Fibroblast of peridontal ligament (primary cell): ENCODE measurements at regions not wholly inside any gene's neighbourhood (a gene's known extent, or its start where the extent isn't known, plus 50 kb on each side); places are given as distances from the start of the nearest gene placed in this dataset.
"Not testable (repeated sequence)": the region's sequence is repeated elsewhere in the genome, so short reads cannot be mapped to it uniquely, and the experiment has no call there.

ENCODE experiments used
- DNase-seq: peaks from one replicate; pipeline ENCODE4 v3.0.0-alpha.2; 2010; ENCODE audit errors: extremely low read depth

DNA sequence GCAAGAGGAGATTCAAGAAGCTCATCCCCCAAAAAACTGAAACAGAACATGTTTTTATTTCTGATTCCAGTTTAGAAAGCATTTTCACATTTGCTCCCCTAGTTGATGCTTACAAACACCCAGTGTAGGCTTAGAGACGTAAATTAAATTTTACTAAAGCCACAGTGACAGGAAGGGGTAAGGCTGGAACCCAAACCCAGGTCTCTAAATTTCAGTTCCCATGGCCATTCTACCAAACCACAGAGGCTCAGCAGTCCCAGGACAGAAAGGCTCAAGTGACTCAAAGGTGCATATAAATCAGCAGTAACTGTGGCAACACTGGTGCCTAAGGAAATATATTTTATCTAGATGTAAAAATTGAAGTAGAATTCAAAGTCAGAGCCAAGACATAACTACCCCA is 128.7 kb downstream of the CEP120 start:
- DNase-seq = no peak

DNA sequence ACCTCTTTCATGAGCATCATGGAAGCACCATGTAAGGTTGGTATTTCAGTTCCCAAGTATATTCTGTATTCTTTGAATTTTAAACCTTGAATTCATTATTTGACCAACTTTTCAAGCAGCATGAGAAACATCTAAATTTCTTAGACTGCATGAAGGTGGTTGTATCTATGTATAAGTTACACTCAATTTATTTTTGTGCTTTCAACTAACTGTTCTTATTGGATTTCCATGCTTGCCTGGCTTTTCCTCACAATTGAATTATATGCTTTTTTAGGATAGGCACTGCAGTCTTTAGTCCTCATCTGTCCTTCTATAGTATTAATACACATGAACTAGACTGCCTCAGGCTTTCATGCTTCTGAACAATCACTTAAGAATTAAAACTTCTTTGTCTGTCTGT is 134.0 kb downstream of the CEP120 start:
- DNase-seq = no peak

DNA sequence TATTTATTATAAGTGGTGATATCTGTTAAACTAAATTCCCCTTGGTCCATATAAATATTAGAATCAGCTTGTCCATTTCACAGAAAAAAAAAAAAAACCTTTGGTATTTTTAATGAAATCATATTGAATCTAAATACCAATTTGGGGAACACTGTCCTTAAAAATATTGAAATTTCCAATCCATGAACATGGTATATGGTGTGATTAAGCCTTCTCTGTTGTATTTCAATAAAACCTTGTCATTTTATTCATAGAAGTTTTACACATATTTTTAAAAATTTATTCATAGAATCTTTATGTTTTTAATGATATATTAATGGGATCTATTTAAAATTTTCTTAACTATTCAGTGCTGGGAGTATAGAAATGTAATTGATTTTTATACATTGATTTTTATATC is 135.3 kb downstream of the CEP120 start:
- DNase-seq = no peak

DNA sequence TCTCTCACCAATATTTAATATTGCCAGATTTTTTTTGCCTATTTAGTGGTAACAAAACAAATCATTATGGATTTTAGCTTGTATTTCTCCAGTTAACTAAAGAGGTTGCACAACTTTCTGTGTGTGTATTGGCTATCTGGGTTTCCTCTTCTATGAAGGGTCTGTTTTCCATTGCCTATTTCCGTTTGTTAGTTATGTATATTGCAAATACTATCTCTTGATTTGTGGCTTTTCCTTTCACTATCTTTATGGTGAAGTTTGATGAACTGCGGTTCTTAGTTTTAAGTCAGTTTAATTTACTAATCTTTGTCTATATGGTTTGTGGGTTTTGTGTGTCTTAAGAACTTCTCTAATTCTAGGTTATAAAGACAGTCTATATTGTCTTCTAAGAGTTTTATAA is 136.3 kb downstream of the CEP120 start:
- no peak for DNase-seq

DNA sequence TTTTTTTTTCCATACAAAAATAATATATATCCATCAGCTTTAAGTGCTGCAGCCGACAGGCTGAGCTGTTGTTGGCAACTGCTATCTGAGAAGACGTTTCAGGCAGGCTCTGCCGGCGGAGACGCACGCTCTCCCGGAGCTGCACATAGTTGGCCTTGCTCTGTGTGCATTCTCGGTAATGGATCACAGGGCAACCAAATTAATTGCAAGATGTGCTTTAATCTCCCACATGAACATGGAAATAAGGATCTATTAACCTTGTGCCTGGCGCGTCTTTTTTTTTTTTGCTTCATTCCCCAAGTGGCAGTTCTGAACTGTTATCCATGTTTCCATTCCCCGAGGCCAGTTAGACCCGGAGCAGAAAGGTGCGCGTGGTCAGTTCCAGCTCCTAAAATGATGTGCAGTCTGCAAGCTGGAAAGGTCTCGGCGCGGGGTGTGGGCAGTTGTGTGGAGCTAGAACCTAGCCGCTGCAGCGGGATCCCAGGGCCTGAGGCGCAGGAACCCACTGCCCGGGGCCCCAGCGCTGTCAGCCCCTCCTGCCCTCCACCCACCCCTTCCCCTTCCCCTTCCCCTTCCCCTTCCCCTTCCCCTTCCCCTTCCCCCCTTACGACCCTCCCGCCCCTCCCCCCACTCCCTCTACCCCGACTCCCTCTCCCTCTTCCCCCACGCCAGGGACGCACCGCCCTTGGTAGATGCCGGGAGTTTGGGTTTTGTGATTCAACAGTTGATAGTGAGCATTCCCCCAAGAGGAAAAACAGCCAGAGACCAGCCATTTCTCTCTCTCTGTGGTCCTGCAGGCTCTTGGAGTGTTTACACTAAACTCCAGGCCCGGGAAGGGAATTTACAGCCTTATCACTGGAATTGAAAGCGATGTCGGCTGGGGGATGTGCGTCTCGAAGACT is 137.8 kb downstream of the CEP120 start:
- DNase-seq = peak; percentile 48

DNA sequence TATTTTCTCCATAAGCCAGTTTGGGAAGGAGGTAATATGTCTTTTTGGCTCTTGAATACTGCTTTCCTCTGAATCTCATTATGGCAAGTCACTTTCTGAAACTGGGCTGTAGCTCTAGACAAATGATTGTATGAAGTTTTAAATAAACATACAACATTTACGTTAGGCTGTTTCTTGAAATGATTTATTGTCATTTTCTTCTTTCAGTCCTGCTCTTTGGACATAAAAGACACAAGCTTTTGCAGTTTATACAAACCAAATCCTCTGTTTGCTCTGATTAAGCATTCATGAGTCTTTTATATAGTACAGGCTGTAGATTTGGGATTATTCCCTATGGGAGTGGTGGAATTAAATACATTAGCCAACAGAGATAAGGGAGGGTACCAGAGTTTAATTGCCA is 139.7 kb downstream of the CEP120 start:
- no peak for DNase-seq

DNA sequence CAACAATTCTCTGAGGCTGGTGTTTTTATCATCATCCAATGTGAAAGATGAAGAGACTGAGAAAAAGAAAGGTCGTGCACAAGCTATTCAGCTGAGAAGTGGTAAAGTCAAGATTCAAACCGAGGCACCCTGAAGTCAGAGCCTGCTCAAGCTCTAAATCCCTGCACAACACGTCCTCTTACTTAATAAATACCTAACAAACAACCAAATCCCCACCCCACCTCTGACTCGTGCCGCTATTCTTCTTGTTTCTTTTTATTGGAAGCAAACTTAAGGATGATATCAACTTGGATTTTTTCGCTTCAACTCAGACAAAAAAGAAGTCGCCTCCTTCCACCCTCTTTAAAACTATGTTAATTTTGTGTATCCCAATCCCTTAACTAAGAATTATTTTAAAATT is 140.2 kb downstream of the CEP120 start:
- no peak for DNase-seq

DNA sequence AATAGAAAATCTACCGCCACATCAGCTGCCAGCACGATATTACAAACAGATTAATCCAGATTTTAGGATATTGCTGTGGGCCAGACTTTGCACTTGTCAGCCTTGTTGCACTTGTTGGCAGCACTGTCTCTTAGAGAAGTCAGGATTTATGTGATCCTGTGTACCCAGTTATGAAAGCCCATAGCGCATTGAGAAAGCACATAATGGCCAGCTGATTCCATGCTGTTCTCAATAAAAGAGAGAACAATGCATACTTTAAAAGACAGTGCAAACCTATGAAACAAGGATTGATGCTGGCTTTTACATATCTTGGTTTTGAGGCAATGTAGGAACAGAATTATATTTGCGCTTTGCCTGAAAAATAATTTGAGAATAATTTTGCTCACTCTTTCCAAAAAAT is 140.8 kb downstream of the CEP120 start:
- DNase-seq = no peak

DNA sequence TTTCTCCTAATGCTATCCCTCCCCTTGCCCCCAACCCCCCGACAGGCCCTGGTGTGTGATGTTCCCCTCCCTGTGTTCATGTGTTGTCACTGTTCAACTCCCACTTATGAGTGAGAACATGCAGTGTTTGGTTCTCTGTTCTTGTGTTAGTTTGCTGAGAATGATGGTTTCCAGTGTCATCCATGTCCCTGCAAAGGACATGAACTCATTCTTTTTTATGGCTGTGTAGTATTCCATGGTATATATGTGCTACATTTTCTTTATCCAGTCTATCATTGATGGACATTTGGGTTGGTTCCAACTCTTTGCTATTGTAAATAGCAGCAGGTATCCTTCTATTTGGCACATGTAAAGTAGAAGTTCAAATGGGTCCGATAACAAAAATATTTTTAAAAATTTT is 142.3 kb downstream of the CEP120 start:
- DNase-seq = not testable (repeated sequence)

DNA sequence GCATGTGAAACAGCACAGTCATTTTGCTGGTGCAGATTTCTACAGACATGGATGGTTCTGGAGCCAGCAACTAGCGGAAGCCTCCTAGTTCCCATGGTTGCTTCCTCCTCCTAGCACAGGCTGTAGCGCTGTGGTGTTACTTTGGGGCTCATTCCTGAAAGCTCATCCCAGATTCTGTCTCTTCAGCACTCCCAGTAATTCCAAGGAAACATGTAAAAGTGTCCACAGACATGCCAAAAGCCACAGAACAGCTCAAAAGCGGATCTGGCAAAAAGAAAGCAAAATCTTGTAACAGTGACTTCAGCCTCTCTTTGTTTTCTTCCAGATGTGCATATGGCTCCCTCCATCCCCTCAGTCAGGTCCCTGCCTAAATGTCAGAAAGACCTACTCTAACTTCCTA is 144.1 kb downstream of the CEP120 start:
- DNase-seq = no peak

DNA sequence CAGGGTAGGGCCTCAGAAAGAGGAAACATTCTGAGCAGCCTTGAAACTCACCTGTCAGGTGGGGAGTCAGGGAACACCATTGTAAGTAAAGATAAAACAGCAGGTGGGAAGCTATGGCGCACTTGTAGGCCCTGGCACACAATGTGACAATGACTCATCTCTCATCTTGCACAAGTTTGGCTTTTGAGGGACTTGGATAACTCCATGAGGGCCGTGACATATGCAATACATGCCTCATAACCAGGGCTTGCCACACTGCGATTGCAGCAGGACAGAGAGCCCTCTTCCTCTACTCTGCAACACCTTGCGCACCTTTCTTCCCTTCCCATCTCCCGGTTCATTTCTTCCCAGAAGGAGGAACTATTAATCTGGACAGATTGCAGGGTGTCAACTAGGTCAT is 144.9 kb downstream of the CEP120 start:
- no peak for DNase-seq

DNA sequence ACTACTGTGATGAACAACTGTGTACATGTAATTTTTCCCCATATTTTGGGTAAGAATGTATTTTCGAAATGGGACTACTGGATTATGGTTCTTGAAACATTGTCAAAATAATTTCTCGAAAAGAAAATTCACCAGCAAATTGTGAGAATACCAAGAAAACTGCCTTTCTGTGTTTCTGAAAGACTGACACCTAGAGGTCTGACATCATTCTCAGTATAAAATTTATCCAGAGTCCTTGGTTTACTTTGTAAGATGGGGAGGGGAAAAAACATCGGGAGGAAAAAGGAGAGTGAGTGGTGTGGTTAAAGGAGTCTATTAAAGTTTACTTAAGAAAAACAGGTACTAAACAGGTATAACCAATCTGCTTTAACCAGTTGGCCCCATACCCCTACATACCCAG is 149.2 kb downstream of the CEP120 start:
- no peak for DNase-seq

DNA sequence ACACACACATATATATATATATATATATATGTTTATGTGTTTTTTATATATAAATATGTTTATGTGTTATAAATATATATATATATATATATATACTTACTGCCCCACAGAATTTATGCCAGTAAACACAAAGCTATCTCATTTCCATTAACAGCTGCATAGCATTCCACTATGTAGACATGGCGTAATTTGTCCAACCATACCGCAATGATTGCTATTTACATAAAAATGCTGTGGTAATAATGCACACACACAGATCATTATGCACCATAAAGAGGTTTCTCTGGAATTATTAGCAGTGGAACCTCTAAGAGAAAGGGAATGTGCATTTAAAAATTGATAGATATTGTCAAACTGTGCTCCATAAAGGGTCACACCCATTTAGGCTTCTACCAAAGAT is 150.1 kb downstream of the CEP120 start:
- no peak for DNase-seq

DNA sequence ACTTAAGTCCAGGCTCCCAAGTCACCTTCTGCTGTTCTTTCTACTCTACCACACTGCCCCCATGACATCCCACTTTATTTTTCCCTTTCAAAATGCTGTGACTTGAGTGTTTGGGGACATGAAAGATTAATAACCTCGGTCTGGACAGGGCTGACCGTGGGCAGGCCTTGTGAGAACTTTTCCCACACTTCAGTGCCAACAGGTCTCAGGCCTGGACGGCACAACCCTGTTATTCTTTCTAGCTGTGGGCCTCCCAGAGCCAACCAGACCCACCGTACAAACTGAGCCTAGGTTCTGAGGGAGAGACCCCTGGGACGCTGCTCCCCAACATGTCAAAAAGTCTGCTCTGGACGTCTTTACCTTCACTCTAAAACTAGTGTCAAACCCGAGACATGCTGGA is 153.4 kb downstream of the CEP120 start:
- DNase-seq = no peak

DNA sequence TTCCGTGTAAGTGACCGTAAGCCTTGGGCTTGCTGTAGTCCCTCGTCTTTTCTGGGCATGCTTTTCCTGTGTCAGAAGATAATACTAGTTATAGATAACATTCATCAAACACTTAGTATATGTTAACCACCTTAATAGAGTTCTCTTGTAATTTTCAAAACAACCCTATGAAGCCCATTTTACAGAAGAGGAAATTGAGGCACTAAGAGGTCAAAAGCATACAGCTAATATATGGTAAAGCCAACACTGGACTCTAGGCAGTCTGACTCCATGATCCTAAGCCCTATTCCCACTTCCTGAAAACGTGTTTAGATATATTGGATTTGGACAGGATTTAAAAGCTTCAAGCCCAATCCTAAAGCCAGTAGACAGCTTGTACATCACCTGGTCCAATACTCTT is 153.8 kb downstream of the CEP120 start:
- DNase-seq = no peak

DNA sequence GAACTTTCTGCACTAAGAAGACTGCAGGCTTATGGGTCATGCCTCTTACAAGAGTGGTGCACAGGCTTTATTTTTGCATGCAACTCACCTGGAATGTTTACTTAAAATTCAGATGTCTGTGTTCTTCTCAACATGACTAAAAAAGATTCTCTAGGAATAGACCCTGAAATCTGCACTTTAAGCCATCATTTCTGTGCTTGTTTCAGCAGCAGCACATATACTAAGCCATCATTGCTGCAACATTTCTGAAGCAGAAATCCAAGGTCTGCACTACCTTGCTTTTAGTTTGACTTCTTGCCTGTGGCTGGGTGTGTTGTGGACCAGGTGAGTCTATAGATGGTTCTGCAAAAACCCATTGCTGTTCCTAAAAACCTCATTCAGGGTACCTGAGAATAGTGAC is 156.8 kb downstream of the CEP120 start:
- DNase-seq = no peak

DNA sequence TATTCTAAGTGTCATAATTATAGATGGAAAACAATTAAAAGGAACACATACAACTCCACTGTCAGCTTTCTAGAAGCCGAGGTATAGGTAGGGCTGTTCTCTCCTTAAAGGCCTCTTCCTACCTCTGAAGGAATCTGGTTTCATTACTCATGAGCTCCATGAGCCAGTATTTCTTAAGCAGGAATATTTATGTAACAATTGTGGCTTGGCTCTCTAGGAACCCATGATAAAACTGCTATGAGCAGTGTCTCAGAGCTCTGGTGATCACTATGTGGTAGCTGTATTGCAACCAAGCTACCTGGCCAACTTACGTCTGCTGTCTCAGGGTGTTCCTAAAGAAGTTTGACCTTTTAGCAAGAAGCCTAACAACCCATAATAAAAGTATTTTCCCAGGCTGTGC is 157.7 kb downstream of the CEP120 start:
- peak; percentile 22 for DNase-seq

DNA sequence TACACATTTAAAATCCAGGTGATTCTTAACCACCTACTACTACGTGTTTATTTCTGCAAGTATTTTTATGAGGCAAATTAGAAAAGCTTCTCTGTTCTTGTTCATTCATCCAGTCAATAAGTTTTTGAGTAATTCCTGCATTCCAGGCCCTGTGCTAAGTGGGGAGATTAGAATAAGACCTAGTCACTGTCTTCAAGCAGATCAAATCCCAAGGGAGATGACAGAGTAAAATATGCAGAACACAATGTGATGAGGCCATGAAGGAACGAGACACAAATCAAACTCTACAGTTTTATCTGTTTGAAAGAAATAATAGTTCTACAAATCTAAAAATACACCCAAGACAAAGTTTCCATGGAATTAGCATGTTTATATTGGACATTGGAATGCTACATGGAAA is 158.8 kb downstream of the CEP120 start:
- no peak for DNase-seq

DNA sequence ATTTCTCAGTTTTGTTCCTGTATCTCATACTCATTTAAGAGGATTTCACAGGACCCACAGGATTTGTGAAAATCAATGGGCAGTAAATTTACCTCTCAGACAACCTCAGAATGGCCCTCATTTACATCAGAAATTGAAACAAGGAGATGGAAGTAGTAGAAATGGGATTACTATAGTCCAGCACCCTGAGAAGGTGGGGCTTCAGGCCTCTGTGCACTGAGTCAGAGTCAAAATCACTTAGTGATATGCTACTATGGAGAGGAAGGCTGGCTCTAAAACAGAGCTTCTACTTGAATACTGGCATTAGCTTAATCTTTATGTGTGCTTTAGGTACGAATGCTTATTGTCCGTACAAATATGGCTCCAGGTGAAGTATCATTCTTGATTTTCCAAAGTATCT is 159.3 kb downstream of the CEP120 start:
- DNase-seq = no peak

DNA sequence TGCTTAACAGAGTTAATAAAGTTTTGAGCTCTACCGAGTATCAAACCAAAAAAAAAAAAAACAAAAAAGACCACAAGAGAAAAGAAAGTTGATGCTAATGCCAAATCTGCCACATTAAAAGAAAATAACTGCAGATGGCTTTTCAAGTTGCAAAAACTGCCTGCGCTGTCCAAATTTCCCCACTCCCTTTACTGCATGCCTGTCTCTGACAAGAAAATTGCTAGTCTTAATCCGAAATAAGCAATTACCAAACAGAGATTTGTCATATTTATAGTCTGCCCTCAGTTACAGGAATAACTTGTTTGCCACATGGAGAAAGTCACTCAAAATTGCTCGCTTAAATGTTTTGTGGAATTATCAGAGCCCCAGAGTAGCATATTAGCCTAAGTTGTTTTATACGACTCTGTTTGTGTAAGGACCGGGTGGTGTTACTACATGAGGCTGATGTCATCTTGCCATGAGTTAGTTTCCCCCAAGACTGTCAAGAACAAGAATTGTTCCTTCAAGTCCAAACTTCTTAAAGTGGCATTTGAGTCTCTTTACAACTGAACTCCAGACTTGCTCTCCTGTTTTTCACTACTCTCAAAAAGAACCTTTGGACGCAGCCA is 160.9 kb downstream of the CEP120 start:
- no peak for DNase-seq

DNA sequence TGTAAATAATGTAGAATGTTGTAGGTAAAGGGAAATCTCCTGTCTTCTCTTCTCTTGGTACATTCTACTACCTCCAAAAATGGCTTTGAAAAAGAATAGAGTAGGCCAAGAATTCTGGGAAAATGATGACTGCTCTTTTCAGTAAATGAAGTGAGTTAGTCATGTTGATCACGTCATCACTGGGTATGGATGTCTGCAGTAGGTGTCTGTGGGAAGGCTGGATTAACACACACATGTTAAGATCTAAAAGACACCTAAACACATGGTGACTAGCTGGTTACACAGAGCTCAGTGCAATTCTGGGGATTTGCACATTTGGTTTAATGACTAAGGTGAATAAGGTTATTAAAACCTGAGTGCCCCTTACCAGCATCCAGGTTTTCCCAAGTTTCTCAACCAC is 161.5 kb downstream of the CEP120 start:
- no peak for DNase-seq

DNA sequence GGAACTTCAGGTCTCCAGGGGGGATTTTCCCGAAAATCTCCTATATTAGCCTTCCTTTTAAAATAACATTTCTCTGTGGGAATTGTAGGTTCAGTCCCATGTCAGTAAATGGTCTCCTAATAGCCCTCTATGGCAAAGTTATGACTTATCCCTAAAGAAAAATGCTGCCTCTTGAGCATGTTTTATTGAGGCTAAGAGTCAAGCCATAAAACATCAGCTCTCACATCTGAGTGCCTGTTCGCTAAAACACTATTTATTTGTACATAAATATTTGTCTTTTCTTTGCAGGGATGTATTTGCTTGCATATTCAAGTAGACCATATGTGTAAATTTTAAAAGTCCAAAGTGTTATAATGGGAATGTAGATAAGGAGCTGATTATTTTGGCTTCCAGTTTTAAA is 160.4 kb downstream of the PRDM6 start:
- DNase-seq = no peak

DNA sequence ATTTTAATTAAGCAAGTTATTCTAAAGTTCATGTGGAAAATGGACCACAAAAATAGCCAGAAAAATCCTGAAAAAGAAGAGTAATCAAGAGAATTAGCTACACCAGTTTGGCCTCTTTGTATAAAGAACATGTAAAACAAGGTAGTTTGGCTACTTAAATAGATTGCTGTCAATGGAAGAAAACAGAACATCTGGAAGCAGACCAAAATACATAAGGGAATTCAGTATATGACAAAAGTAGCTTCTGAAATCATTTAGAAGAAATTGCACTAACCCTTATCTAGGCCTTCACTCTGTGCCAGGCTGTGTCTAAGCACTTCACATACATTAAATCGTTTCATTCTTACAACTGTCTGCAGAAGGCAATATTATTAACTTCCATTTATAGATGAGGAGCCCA is 156.6 kb downstream of the PRDM6 start:
- DNase-seq = no peak

DNA sequence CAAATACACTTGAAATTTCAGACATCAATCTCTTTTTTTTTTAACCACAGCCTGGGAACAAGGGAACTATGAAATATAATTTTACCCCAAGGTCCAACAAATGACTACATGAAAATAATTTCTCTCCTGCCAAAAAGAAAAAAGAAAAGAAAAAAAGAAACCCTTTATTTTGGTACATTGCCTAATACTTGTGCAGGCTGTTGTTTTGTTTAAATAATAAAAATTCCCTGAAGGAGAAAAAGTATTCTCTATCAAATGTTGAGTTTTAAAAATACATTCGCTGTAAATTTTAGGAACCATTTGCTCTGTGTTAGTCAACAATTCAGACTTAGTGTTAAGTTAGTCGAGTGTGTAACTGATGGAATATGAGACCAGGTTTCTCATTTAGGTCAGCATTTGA is 155.4 kb downstream of the PRDM6 start:
- no peak for DNase-seq
